ENCODE measurements at regions not wholly inside any gene's neighbourhood (a gene's known extent, or its start where the extent isn't known, plus 50 kb on each side); places are given as distances from the start of the nearest gene placed in this dataset.
A peak's percentile ranks its signal among the peaks of the same experiment; 100 is the strongest.

- H3K36me3 ChIP-seq (replicated peaks; ENCODE audit: control insufficient read depth, insufficient read depth, low read length): no peaks in the 10 kb centered on the region
- H3K27me3 ChIP-seq (ENCODE audit: control insufficient read depth, insufficient read depth, low read length): no peaks in the 10 kb centered on the region
- no peak overlapping the region for H3K4me3 ChIP-seq (ENCODE audit: insufficient read depth, low read depth, low read length)
- peak; percentile 46 for DNase-seq
Observed at GRCh38 chr19:13604902-13605586, 98.8 kb upstream of the CACNA1A start.

- no peaks in the 10 kb centered on the region for H3K27me3 ChIP-seq (ENCODE audit: control insufficient read depth, insufficient read depth, low read length)
Observed at GRCh38 chr19:13600802-13601201, 94.5 kb upstream of the CACNA1A start.

GRCh38 chr19:13600091-13600490, 93.8 kb upstream of the CACNA1A start:
- no peaks in the 10 kb centered on the region for H3K27me3 ChIP-seq (ENCODE audit: control insufficient read depth, insufficient read depth, low read length)
- H3K4me3 ChIP-seq (ENCODE audit: insufficient read depth, low read depth, low read length): no peak overlapping the region
- DNase-seq: no peak
- H3K36me3 ChIP-seq (replicated peaks; ENCODE audit: control insufficient read depth, insufficient read depth, low read length): no peaks in the 10 kb centered on the region

More at GRCh38 chr19:13600802-13601201, 94.5 kb upstream of the CACNA1A start:
- Histone ChIP-seq H3K4me3 (ENCODE audit: insufficient read depth, low read depth, low read length) (no peak overlapping the region), H3K36me3 (replicated peaks; ENCODE audit: control insufficient read depth, insufficient read depth, low read length) (no peaks in the 10 kb centered on the region)
- DNase-seq: no peak

GRCh38 chr19:13599681-13600080, 93.4 kb upstream of the CACNA1A start:
- no peaks in the 10 kb centered on the region for H3K27me3 ChIP-seq (ENCODE audit: control insufficient read depth, insufficient read depth, low read length)
- no peaks in the 10 kb centered on the region for H3K36me3 ChIP-seq (replicated peaks; ENCODE audit: control insufficient read depth, insufficient read depth, low read length)
- peak; percentile 41 for DNase-seq
- no peak overlapping the region for H3K4me3 ChIP-seq (ENCODE audit: insufficient read depth, low read depth, low read length)

GRCh38 chr19:13598098-13598497, 91.8 kb upstream of the CACNA1A start:
- no peaks in the 10 kb centered on the region for H3K27me3 ChIP-seq (ENCODE audit: control insufficient read depth, insufficient read depth, low read length)
- H3K36me3 ChIP-seq (replicated peaks; ENCODE audit: control insufficient read depth, insufficient read depth, low read length): no peaks in the 10 kb centered on the region
- DNase-seq: no peak
- no peak overlapping the region for H3K4me3 ChIP-seq (ENCODE audit: insufficient read depth, low read depth, low read length)

- DNase-seq: peak; percentile 88
- Histone ChIP-seq H3K27me3 (ENCODE audit: control insufficient read depth, insufficient read depth, low read length) (no peaks in the 10 kb centered on the region), H3K4me3 (ENCODE audit: insufficient read depth, low read depth, low read length) (no peak overlapping the region), H3K36me3 (replicated peaks; ENCODE audit: control insufficient read depth, insufficient read depth, low read length) (no peaks in the 10 kb centered on the region)
Observed at GRCh38 chr19:13597640-13598039, 91.4 kb upstream of the CACNA1A start.

- peak; percentile 91 for DNase-seq
- Histone ChIP-seq H3K27me3 (ENCODE audit: control insufficient read depth, insufficient read depth, low read length) (no peaks in the 10 kb centered on the region; the same call in 1 of the 2 replicates), H3K36me3 (replicated peaks; ENCODE audit: control insufficient read depth, insufficient read depth, low read length) (no peaks in the 10 kb centered on the region), H3K4me3 (ENCODE audit: insufficient read depth, low read depth, low read length) (no peak overlapping the region)
Observed at GRCh38 chr19:13588957-13589833, 82.9 kb upstream of the CACNA1A start.

- no peak for DNase-seq
- Histone ChIP-seq H3K4me3 (ENCODE audit: insufficient read depth, low read depth, low read length) (no peak overlapping the region), H3K27me3 (ENCODE audit: control insufficient read depth, insufficient read depth, low read length) (no peaks in the 10 kb centered on the region; the same call in 1 of the 2 replicates), H3K36me3 (replicated peaks; ENCODE audit: control insufficient read depth, insufficient read depth, low read length) (no peaks in the 10 kb centered on the region)
Observed at GRCh38 chr19:13585512-13585911, 79.2 kb upstream of the CACNA1A start.

GRCh38 chr19:13583753-13584152, 77.5 kb upstream of the CACNA1A start:
- no peaks in the 10 kb centered on the region for H3K27me3 ChIP-seq (ENCODE audit: control insufficient read depth, insufficient read depth, low read length)
- no peak overlapping the region for H3K4me3 ChIP-seq (ENCODE audit: insufficient read depth, low read depth, low read length)
- DNase-seq: no peak
- H3K36me3 ChIP-seq (replicated peaks; ENCODE audit: control insufficient read depth, insufficient read depth, low read length): no peaks in the 10 kb centered on the region

GRCh38 chr19:13583114-13583513, 76.8 kb upstream of the CACNA1A start:
- no peak for DNase-seq
- Histone ChIP-seq H3K36me3 (replicated peaks; ENCODE audit: control insufficient read depth, insufficient read depth, low read length) (no peaks in the 10 kb centered on the region), H3K4me3 (ENCODE audit: insufficient read depth, low read depth, low read length) (no peak overlapping the region), H3K27me3 (ENCODE audit: control insufficient read depth, insufficient read depth, low read length) (no peaks in the 10 kb centered on the region)

- no peak for DNase-seq
- no peak overlapping the region for H3K4me3 ChIP-seq (ENCODE audit: insufficient read depth, low read depth, low read length)
- no peaks in the 10 kb centered on the region for H3K27me3 ChIP-seq (ENCODE audit: control insufficient read depth, insufficient read depth, low read length)
- H3K36me3 ChIP-seq (replicated peaks; ENCODE audit: control insufficient read depth, insufficient read depth, low read length): no peaks in the 10 kb centered on the region
Observed at GRCh38 chr19:13581576-13581975, 75.3 kb upstream of the CACNA1A start.

- no peak for DNase-seq
- no peak overlapping the region for H3K4me3 ChIP-seq (ENCODE audit: insufficient read depth, low read depth, low read length)
- H3K27me3 ChIP-seq (ENCODE audit: control insufficient read depth, insufficient read depth, low read length): no peaks in the 10 kb centered on the region
Observed at GRCh38 chr19:13579388-13580060, 73.2 kb upstream of the CACNA1A start.

GRCh38 chr19:13576726-13577125, 70.4 kb upstream of the CACNA1A start:
- H3K27me3 ChIP-seq (ENCODE audit: control insufficient read depth, insufficient read depth, low read length): no peaks in the 10 kb centered on the region
- no peak for DNase-seq

More at GRCh38 chr19:13579388-13580060, 73.2 kb upstream of the CACNA1A start:
- no peaks in the 10 kb centered on the region for H3K36me3 ChIP-seq (replicated peaks; ENCODE audit: control insufficient read depth, insufficient read depth, low read length)

GRCh38 chr19:13574933-13575332, 68.7 kb upstream of the CACNA1A start:
- Histone ChIP-seq H3K36me3 (replicated peaks; ENCODE audit: control insufficient read depth, insufficient read depth, low read length) (no peaks in the 10 kb centered on the region), H3K27me3 (ENCODE audit: control insufficient read depth, insufficient read depth, low read length) (no peaks in the 10 kb centered on the region), H3K4me3 (ENCODE audit: insufficient read depth, low read depth, low read length) (no peak overlapping the region)
- peak; percentile 61 for DNase-seq

More at GRCh38 chr19:13576726-13577125, 70.4 kb upstream of the CACNA1A start:
- no peaks in the 10 kb centered on the region for H3K36me3 ChIP-seq (replicated peaks; ENCODE audit: control insufficient read depth, insufficient read depth, low read length)
- H3K4me3 ChIP-seq (ENCODE audit: insufficient read depth, low read depth, low read length): no peak overlapping the region
